UCSD-AML1 (cell line): ENCODE measurements at regions not wholly inside any gene's neighbourhood (a gene's known extent, or its start where the extent isn't known, plus 50 kb on each side); places are given as distances from the start of the nearest gene placed in this dataset.

Experiments
- DNase-seq: peaks from one replicate; lab custom pipeline; 2025; ENCODE audit not compliant: unreplicated experiment; lab: John Stamatoyannopoulos, UW

GRCh38 chr7:128145191-128145590, 95.9 kb upstream of the LEP start:
- DNase-seq: no peak

DNA sequence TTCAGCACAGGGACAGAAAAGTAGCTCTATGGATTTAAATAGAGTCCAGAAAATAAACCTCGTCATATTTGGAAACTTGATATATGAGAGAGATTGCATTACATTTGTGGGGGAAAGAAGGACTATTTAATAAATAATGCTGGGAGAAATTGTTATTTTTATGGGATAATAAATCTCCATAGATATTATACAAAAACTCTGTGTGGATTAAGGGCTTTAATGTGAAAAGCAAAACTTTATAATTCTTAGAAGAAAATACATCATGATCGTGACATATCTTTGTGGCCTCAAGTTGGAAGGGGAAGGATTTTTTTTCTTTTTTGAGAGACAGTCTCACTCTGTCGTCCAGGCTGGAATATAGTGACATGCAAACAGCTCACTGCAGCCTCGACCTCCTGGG, 95.0 kb upstream of the LEP start:
- no peak for DNase-seq

- no peak for DNase-seq
Measured at GRCh38 chr7:128148676-128149075, 92.4 kb upstream of the LEP start.

GRCh38 chr7:128150223-128150865, 90.7 kb upstream of the LEP start:
- DNase-seq: no peak

DNA sequence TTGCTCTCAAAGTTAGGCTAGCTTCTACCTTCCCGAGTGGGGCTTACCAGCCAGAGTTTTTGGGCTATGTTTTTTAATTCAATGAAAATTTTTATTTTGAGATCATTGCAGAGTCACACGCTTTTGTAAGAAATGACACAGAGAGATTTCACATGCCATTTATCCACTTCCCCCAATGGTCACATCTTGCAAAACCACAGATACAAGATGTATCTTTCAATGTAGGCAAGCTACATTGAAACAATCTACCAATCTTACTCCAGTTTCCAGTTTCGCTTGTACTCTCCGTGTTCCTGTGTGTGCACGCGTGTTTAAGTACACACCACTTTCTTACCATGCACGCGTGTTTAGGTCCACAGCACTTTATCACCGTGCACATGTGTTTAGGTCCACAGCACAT, 89.4 kb upstream of the LEP start:
- DNase-seq: no peak

DNA sequence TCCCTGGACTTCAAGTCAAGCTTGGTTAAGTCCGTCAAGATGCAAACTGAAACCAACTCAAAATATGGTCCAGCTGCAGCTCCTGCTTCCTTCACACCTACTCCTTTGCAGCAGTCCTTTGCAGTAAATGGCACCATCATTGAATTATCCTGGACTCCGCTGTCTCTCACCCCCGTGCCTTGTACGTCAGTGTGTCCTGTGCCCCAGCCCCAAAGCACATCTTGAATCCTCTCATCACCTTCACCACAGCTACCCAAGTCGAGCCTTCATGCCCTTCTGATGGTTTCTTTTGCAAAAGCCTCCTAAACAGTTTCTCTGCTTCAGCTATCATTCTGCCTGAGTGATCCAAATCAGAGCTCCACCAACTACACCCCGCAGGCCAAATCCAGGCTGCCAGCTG, 88.4 kb upstream of the LEP start:
- DNase-seq: no peak

DNA sequence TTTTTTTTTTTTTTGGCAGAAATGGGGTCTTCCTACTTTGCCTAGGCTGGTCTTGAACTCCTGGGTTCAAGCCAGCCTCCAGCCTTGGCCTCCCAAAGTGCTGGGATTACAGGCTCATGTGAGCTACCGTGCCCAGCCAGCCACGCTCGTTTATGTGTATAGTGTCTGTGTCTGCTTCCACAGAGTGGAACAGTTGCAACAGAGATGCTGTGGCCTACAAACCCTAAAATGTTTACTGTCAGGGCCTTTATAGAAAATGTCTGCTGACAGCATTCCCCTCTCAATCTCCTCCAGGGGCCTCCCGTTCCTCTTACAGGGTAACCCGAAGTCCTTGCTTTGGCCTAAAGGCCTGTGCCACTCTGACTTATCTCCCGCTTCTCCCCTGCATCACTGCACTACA, 87.6 kb upstream of the LEP start:
- no peak for DNase-seq

DNA sequence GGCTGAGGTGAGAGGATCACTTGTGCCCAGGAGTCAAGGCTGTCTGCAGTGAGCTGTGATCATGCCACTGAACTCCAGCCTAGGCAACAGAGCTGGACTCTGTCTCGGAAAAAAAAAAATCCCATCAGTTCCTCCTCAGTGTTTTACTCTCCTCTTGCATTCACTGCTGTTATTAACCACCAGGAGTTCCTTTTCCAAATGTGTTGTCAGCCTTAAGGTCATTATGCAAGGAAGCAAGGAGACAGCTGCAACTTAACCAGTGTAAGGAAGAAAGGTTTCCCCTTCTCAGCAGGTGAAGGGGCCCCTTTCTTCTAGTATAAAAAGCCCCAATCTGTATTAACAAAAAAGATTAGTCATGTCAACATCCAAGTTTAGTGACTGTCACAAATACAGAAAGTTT, 86.6 kb upstream of the LEP start:
- DNase-seq: no peak

DNA sequence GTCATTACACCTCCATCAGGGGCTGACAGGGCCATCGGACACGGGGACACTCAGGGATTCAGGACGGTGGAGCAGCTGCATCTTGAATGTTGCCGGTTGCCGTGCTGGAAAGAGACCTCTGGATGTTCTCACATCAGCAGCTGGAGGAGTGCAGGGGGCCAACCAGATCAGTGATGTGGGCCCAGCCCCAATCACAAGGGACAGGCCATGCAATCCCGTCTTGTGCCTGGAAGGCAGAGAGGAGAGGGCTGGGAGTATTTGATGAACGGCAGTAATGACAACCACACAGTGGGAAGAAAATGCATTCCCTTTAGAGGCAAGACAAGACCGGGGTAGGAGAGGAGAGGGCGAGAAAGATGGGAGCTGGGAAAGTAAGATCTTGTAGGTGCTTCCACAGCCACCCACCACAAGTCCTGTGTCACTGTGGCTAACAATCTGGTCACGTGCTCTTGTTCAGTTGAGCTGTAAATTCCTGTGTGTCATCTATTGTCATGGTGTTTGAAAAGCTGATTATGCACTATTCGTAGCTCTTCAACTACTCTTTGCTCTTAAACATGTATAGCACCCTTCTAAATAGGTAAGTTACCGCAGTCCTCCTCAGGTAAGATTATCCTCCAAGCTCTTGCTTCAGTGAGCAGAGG, 85.9 kb upstream of the LEP start:
- DNase-seq: no peak

DNA sequence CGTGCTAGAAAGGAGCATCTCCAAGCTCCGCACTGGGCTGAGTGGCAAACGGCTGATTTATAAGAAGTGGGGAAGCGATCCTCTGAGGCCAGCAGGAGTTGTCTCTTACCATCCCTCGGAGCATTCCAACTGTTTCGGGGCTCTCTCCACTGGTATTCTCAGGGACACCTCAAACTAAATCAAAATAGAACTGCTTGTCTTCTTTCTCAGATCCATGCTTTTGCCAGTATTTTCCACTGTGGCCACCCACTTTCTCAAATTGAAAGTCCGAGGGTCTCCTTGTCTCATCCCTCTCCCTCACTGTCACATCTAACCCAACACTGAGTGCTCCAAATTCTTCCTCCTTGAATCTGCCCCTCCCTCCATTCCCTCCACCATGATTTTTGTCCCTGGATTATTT, 83.2 kb upstream of the LEP start:
- DNase-seq: no peak

- DNase-seq: no peak
Measured at GRCh38 chr7:128158370-128158769, 82.7 kb upstream of the LEP start.

GRCh38 chr7:128160296-128160695, 80.8 kb upstream of the LEP start:
- no peak for DNase-seq

DNA sequence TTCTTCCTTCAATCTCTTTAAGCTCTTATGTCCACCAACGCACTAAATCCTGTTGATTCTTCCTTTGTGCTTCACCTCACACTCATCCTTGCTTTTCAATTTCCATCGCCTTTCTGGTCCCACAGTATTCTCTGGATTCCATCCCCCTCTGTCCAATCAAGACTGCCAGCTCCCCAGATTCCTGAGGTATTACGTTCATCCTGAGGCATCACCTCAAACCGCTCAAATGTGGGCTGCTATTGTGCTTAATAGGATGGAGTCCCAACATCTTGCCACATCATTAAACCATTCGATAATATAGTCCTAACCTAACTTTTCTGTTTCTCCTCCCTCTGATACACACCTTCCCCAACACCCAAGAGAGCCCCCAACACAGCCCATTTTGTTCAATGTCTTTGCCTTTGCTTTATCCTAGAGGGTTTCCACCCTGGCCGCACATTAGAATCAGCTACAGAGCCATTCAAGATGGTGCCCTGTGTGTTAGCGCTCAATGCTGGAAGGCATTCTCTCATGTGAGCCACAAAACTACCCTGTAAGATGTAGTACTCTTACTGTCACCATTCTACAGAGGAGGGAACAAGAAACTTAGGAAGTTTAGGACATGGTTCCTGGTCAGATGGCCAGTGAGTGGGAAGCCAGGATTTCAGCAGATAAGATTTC, 79.5 kb upstream of the LEP start:
- no peak for DNase-seq

GRCh38 chr7:128162666-128163065, 78.4 kb upstream of the LEP start:
- no peak for DNase-seq

- no peak for DNase-seq
Measured at GRCh38 chr7:128163473-128163872, 77.6 kb upstream of the LEP start.

- DNase-seq: no peak
Measured at GRCh38 chr7:128164061-128164954, 76.8 kb upstream of the LEP start.

GRCh38 chr7:128164955-128165670, 76.0 kb upstream of the LEP start:
- DNase-seq: no peak

DNA sequence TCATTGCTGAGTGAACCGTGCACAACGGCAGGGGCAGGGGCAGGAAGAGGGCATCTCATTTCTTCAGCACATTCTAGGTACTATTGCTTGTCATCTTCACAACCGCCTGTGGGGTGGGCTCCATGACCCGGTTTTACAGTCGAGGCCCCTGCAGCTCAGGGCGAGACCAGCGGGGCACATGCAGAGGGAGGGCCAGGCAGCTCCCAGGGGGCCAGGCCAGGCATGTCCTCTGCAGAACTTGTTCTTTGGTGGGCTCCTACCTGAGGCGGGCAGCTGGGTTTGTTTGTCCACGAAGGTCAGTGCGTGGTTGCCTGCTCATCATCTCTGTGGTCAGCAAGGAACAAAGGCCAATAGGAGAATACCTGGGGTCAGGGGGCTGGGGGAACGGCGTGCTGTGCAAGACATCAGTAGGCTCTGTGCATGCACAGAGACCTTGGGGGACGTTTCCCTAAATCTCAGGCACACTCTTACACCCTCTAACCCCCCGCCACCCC, 75.1 kb upstream of the LEP start:
- DNase-seq: no peak

GRCh38 chr7:128166603-128167041, 74.5 kb upstream of the LEP start:
- DNase-seq: no peak

DNA sequence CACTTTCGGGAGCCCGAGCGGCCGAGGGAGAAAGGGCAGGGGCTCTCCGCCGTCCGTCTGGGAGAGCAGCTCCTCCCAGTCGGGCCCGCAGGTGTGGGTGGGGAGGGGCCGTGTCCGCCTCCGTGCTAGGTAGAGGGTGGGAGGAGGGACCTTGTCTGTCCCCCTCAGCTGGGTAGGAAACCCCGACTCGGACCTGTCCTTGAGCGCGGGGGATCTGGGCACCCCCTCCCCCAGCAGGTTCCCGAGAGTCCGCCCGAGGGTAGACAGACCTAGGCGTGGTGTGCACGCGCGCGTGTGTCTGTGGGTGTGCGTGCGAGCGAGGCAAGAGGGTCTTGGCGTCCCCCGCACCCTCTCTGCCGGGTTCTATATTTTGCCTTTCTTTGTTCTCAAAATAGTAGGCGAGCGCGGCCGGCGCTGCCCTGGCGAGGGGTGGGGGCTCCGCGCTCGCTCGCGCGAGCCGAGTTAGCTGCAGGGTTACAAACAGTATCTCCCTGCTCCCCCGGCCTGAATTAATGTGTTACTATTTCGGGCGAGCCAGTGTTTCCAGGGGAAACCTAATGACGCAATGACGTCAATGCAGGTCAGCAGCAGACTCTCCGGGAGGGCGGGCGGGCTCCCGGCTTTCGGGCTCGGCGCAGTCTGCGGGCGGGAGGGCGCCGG, 73.9 kb upstream of the LEP start:
- peak; percentile 8 for DNase-seq
